H9 (cell line): ENCODE measurements at regions not wholly inside any gene's neighbourhood (a gene's known extent, or its start where the extent isn't known, plus 50 kb on each side); places are given as distances from the start of the nearest gene placed in this dataset.

Experiments
- DNase-seq: peaks from one replicate; pipeline ENCODE4 v3.0.0-alpha.2; 2017
- H2AFZ ChIP-seq: one replicate; pipeline ENCODE4 v1.6.1; 2013; ENCODE audit warnings: mild to moderate bottlenecking, low read length, control low read depth, moderate library complexity
- H2AK5ac ChIP-seq: 2 replicates; pipeline ENCODE4 v1.6.1; 2013; ENCODE audit warnings: low read length, control low read depth, mixed read lengths; ENCODE audit not compliant: insufficient read length
- H2BK120ac ChIP-seq: one replicate; pipeline ENCODE4 v1.6.1; 2013; ENCODE audit warnings: low read depth, mild to moderate bottlenecking, low read length, control low read depth, inconsistent platforms; ENCODE audit not compliant: poor library complexity, severe bottlenecking
- H2BK12ac ChIP-seq: 2 replicates; pipeline ENCODE4 v1.6.1; 2013; ENCODE audit warnings: low read length, control low read depth, mixed read lengths, low read depth; ENCODE audit not compliant: insufficient read length
- H2BK15ac ChIP-seq: 2 replicates; pipeline ENCODE4 v1.6.1; 2013; ENCODE audit warnings: low read depth, low read length, control low read depth
- H2BK20ac ChIP-seq: one replicate; pipeline ENCODE4 v1.6.1; 2013; ENCODE audit warnings: low read depth, mild to moderate bottlenecking, low read length, control low read depth, inconsistent platforms; ENCODE audit not compliant: poor library complexity, severe bottlenecking
- H2BK5ac ChIP-seq: 2 replicates; pipeline ENCODE4 v1.6.1; 2013; ENCODE audit warnings: low read length, control low read depth, mixed read lengths; ENCODE audit not compliant: insufficient read length
- H3K14ac ChIP-seq: 2 replicates; pipeline ENCODE4 v1.6.1; 2013; ENCODE audit warnings: low read length, control low read depth; ENCODE audit not compliant: insufficient read depth
- H3K18ac ChIP-seq: 2 replicates; pipeline ENCODE4 v1.6.1; 2013; ENCODE audit warnings: low read depth, mild to moderate bottlenecking, mixed read lengths, low read length, control low read depth; ENCODE audit not compliant: insufficient read length
- H3K23ac ChIP-seq: 2 replicates; pipeline ENCODE4 v1.6.1; 2013; ENCODE audit warnings: low read length, control low read depth, mixed read lengths, low read depth; ENCODE audit not compliant: insufficient read length
- H3K23me2 ChIP-seq: 2 replicates; pipeline ENCODE4 v1.6.1; 2013; ENCODE audit warnings: low read depth, mild to moderate bottlenecking, mixed read lengths, low read length, control low read depth; ENCODE audit not compliant: insufficient read length, poor library complexity, severe bottlenecking
- H3K27ac ChIP-seq: 2 replicates; pipeline ENCODE4 v1.5.1; 2013; ENCODE audit warnings: low read length, control low read depth, mixed read lengths, low read depth; ENCODE audit not compliant: insufficient read length
- H3K27me3 ChIP-seq: 2 replicates; pipeline ENCODE4 v1.6.1; 2013; ENCODE audit warnings: low read length, control low read depth, inconsistent platforms; ENCODE audit not compliant: insufficient read depth
- H3K4ac ChIP-seq: 2 replicates; pipeline ENCODE4 v1.6.1; 2013; ENCODE audit warnings: low read depth, mild to moderate bottlenecking, control low read depth, inconsistent platforms, low read length, moderate library complexity
- H3K4me1 ChIP-seq: 2 replicates; pipeline ENCODE4 v1.6.1; 2013; ENCODE audit warnings: low read length, control low read depth, inconsistent platforms; ENCODE audit not compliant: insufficient read depth
- H3K4me2 ChIP-seq: 2 replicates; pipeline ENCODE4 v1.6.1; 2013; ENCODE audit warnings: low read length, control low read depth, mixed read lengths; ENCODE audit not compliant: insufficient read length, insufficient read depth
- H3K56ac ChIP-seq: 2 replicates; pipeline ENCODE4 v1.6.1; 2013; ENCODE audit warnings: low read depth, mild to moderate bottlenecking, mixed read lengths, low read length, control low read depth; ENCODE audit not compliant: insufficient read length
- H3K79me1 ChIP-seq: 2 replicates; pipeline ENCODE4 v1.6.1; 2013; ENCODE audit warnings: low read depth, mild to moderate bottlenecking, moderate library complexity, low read length, control low read depth, inconsistent platforms; ENCODE audit not compliant: insufficient read depth, poor library complexity, severe bottlenecking
- H3K79me2 ChIP-seq: 2 replicates; pipeline ENCODE4 v1.6.1; 2013; ENCODE audit warnings: low read length, control low read depth, inconsistent platforms; ENCODE audit not compliant: insufficient read depth
- H3K9ac ChIP-seq: 2 replicates; pipeline ENCODE4 v1.6.1; 2013; ENCODE audit warnings: low read length, control low read depth, mixed read lengths; ENCODE audit not compliant: insufficient read length; ENCODE audit errors: extremely low read depth
- H3K9me3 ChIP-seq: one replicate; pipeline ENCODE4 v1.6.1; 2013; ENCODE audit warnings: low read depth, low read length, inconsistent platforms; ENCODE audit not compliant: control insufficient read depth
- H3T11ph ChIP-seq: one replicate; pipeline ENCODE4 v1.6.1; 2013; ENCODE audit warnings: mild to moderate bottlenecking, low read length, control low read depth, inconsistent platforms
- H4K20me1 ChIP-seq: one replicate; pipeline ENCODE4 v1.6.1; 2013; ENCODE audit not compliant: control insufficient read depth, insufficient read length, insufficient read depth
- H4K5ac ChIP-seq: 2 replicates; pipeline ENCODE4 v1.6.1; 2013; ENCODE audit warnings: low read depth, mild to moderate bottlenecking, mixed read lengths, low read length, control low read depth; ENCODE audit not compliant: insufficient read length
- H4K8ac ChIP-seq: replicated peaks from 2 replicates; pipeline ENCODE4 v1.6.1; 2013; ENCODE audit warnings: low read length, control low read depth, mixed read lengths, low read depth; ENCODE audit not compliant: insufficient read length
- H4K91ac ChIP-seq: 2 replicates; pipeline ENCODE4 v1.6.1; 2013; ENCODE audit warnings: low read depth, mild to moderate bottlenecking, moderate library complexity, mixed read lengths, low read length, control low read depth; ENCODE audit not compliant: insufficient read length
- H3K27ac Mint-ChIP-seq, 3 experiments: 2 replicates in 2 of 3; 3 replicates in 1 of 3; pipeline ENCODE4 v1.8.0; 2020 to 2021; ENCODE audit warnings: mixed read lengths in 3 of 3, mild to moderate bottlenecking in 1 of 3, moderate library complexity in 1 of 3
- H3K27me3 Mint-ChIP-seq: 2 replicates; pipeline ENCODE4 v1.8.0; 2021; ENCODE audit warnings: low read depth, mild to moderate bottlenecking, moderate library complexity, mixed read lengths
- H3K36me3 Mint-ChIP-seq, 3 experiments: 2 replicates in 2 of 3; 3 replicates in 1 of 3; pipeline ENCODE4 v1.8.0; 2020 to 2021; ENCODE audit warnings: low read depth in 3 of 3, mixed read lengths in 3 of 3; ENCODE audit not compliant: insufficient read depth in 1 of 3
- H3K4me1 Mint-ChIP-seq, 2 experiments: 2 replicates each; pipeline ENCODE4 v1.8.0; 2020; ENCODE audit warnings: mixed read lengths in 2 of 2
- H3K4me3 Mint-ChIP-seq, 2 experiments: 2 replicates in 1 of 2; 3 replicates in 1 of 2; pipeline ENCODE4 v1.8.0; 2020 to 2021; ENCODE audit warnings: mild to moderate bottlenecking in 2 of 2, mixed read lengths in 2 of 2, moderate library complexity in 1 of 2
- H3K9me3 Mint-ChIP-seq, 2 experiments: 2 replicates in 1 of 2; 3 replicates in 1 of 2; pipeline ENCODE4 v1.8.0; 2020; ENCODE audit warnings: mild to moderate bottlenecking in 2 of 2, mixed read lengths in 2 of 2, moderate library complexity in 1 of 2
- WGBS: extraction: QIAGEN DNeasy Blood & Tissue Kit; methylation state at CpG from one replicate; pipeline ENCODE4 v1.1.7; 2013; ENCODE audit warnings: missing lambda C conversion rate, low lambda C conversion rate, mixed read lengths; ENCODE audit not compliant: insufficient read length; ENCODE audit errors: extremely low coverage; 5-methylcytosine and 5-hydroxymethylcytosine counted together
- TF ChIP-seq, protein P1 (sequence below): fragments of 200-600 bp; sonication (generic); conservative IDR thresholded peaks from 3 replicates; pipeline ENCODE4 v1.8.0; 2021; ENCODE audit warnings: antibody characterized with exemption, mild to moderate bottlenecking

DNA sequence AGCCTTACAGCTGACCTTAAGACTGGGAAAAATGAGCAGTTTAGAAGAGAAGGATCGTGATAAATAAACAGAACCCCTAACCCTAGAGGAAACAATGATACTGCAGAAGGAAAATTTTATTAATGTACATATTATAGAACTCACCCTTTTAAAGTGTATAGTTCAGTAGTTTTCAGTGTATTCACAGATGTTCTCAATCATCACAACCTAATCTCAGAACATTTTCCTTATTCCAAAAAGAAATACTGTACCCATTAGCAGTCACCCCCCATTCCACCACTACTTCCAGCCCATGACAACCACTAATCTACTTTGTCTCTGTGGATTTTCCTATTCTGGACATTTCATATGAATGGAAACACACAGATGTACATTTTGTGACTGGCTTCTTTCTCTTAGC, 90.2 kb upstream of the AGTR1 start:
- Histone ChIP-seq H3T11ph (no peak overlapping the region), H3K4ac (no peak overlapping the region), H2AFZ (no peak overlapping the region), H4K20me1 (no peaks in the 10 kb centered on the region), H2BK120ac (no peak overlapping the region), H3K9me3 (no peaks in the 10 kb centered on the region), H3K23ac (no peak overlapping the region), H3K27me3 (no peaks in the 10 kb centered on the region), H3K56ac (no peak overlapping the region), H3K4me1 (no peaks in the 10 kb centered on the region), H4K91ac (no peak overlapping the region), H3K18ac (no peak overlapping the region), H4K5ac (no peak overlapping the region), H3K79me1 (no peaks in the 10 kb centered on the region), H4K8ac (no peak overlapping the region), H2AK5ac (no peak overlapping the region), H2BK12ac (no peak overlapping the region), H3K79me2 (no peaks in the 10 kb centered on the region), H3K4me2 (no peak overlapping the region), H3K27ac (no peak overlapping the region), H3K14ac (no peak overlapping the region), H2BK20ac (no peak overlapping the region), H2BK5ac (no peak overlapping the region), H3K9ac (no peak overlapping the region), H2BK15ac (no peak overlapping the region), H3K23me2 (no peaks in the 10 kb centered on the region)
- H3K4me3 Mint-ChIP-seq, result no peak overlapping the region
- DNase-seq, result no peak
- H3K27me3 Mint-ChIP-seq, result no peaks in the 10 kb centered on the region
- H3K36me3 Mint-ChIP-seq, result no peaks in the 10 kb centered on the region
- TF ChIP-seq, protein P1, sequence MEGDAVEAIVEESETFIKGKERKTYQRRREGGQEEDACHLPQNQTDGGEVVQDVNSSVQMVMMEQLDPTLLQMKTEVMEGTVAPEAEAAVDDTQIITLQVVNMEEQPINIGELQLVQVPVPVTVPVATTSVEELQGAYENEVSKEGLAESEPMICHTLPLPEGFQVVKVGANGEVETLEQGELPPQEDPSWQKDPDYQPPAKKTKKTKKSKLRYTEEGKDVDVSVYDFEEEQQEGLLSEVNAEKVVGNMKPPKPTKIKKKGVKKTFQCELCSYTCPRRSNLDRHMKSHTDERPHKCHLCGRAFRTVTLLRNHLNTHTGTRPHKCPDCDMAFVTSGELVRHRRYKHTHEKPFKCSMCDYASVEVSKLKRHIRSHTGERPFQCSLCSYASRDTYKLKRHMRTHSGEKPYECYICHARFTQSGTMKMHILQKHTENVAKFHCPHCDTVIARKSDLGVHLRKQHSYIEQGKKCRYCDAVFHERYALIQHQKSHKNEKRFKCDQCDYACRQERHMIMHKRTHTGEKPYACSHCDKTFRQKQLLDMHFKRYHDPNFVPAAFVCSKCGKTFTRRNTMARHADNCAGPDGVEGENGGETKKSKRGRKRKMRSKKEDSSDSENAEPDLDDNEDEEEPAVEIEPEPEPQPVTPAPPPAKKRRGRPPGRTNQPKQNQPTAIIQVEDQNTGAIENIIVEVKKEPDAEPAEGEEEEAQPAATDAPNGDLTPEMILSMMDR, result no peak
- no peak overlapping the region for H3K27ac Mint-ChIP-seq
- no CpG with 5 or more reads among the region's 1 CpG for WGBS
- no peaks in the 10 kb centered on the region for H3K4me1 Mint-ChIP-seq
- no peaks in the 10 kb centered on the region for H3K9me3 Mint-ChIP-seq
